ENCODE measurements at regions not wholly inside any gene's neighbourhood (a gene's known extent, or its start where the extent isn't known, plus 50 kb on each side); places are given as distances from the start of the nearest gene placed in this dataset.

- intact Hi-C loops (cut with DNase I) = no loop called here
- DNase-seq (no peak), ATAC-seq (no peak)
These were observed 283.5 kb downstream of the SV2B start for GRCh38 chr15:91383532-91383931.

GRCh38 chr15:91384189-91384730, 284.2 kb downstream of the SV2B start:
- Histone ChIP-seq H3K4me1 (no peaks in the 10 kb centered on the region), H3K27ac (no peak overlapping the region), H3K36me3 (no peaks in the 10 kb centered on the region), H3K9me3 (peaks cover 5% of the 10 kb centered on the region), H3K4me3 (no peak overlapping the region), H3K27me3 (ENCODE audit: low read depth) (no peaks in the 10 kb centered on the region)
- DNase-seq (no peak), ATAC-seq (peak; percentile 16 to 60)
- intact Hi-C loops (cut with DNase I) = no loop called here
- TF ChIP-seq CTCF (IDR thresholded peaks at IDR 0.05) = no peak

More at GRCh38 chr15:91383532-91383931, 283.5 kb downstream of the SV2B start:
- H3K36me3 ChIP-seq = no peaks in the 10 kb centered on the region
- H3K27ac ChIP-seq = no peak overlapping the region
- no peaks in the 10 kb centered on the region for H3K27me3 ChIP-seq (ENCODE audit: low read depth)
- H3K4me3 ChIP-seq = no peak overlapping the region
- no peaks in the 10 kb centered on the region for H3K4me1 ChIP-seq
- peaks cover 5% of the 10 kb centered on the region for H3K9me3 ChIP-seq
- no peak for TF ChIP-seq CTCF (IDR thresholded peaks at IDR 0.05)

- no peaks in the 10 kb centered on the region for H3K27me3 ChIP-seq (ENCODE audit: low read depth)
- TF ChIP-seq CTCF (IDR thresholded peaks at IDR 0.05) = no peak
These were observed 285.3 kb downstream of the SV2B start for GRCh38 chr15:91385311-91385710.

GRCh38 chr15:91393186-91393585, 293.1 kb downstream of the SV2B start:
- no peak for TF ChIP-seq CTCF (IDR thresholded peaks at IDR 0.05)
- H3K36me3 ChIP-seq = no peaks in the 10 kb centered on the region
- no peaks in the 10 kb centered on the region for H3K9me3 ChIP-seq
- intact Hi-C loops (cut with DNase I) = no loop called here
- no peak overlapping the region for H3K27ac ChIP-seq
- no peak for ATAC-seq
- no peaks in the 10 kb centered on the region for H3K4me1 ChIP-seq
- no peak for DNase-seq
- no peak overlapping the region for H3K4me3 ChIP-seq
- no peaks in the 10 kb centered on the region for H3K27me3 ChIP-seq (ENCODE audit: low read depth)

More at GRCh38 chr15:91385311-91385710, 285.3 kb downstream of the SV2B start:
- intact Hi-C loops (cut with DNase I) = no loop called here
- H3K4me3 ChIP-seq = no peak overlapping the region
- no peaks in the 10 kb centered on the region for H3K36me3 ChIP-seq
- H3K27ac ChIP-seq = no peak overlapping the region
- no peak for ATAC-seq
- peaks cover 1% of the 10 kb centered on the region for H3K9me3 ChIP-seq
- H3K4me1 ChIP-seq = no peaks in the 10 kb centered on the region
- no peak for DNase-seq

GRCh38 chr15:91400481-91400880, 300.4 kb downstream of the SV2B start:
- no peak overlapping the region for H3K27ac ChIP-seq

More at GRCh38 chr15:91400481-91400880, 300.4 kb downstream of the SV2B start:
- Histone ChIP-seq H3K4me3 (no peak overlapping the region), H3K4me1 (no peaks in the 10 kb centered on the region), H3K27me3 (ENCODE audit: low read depth) (no peaks in the 10 kb centered on the region), H3K36me3 (no peaks in the 10 kb centered on the region), H3K9me3 (no peaks in the 10 kb centered on the region)
- ATAC-seq (no peak), DNase-seq (no peak)
- intact Hi-C loops (cut with DNase I) = no loop called here
- TF ChIP-seq CTCF (IDR thresholded peaks at IDR 0.05) = no peak

Measured in lower lobe of right lung (tissue), 2 donors.